CD4-positive, CD25-positive, alpha-beta regulatory T cell (primary cell): ENCODE measurements at regions not wholly inside any gene's neighbourhood (a gene's known extent, or its start where the extent isn't known, plus 50 kb on each side); places are given as distances from the start of the nearest gene placed in this dataset.
"Not testable (repeated sequence)": the region's sequence is repeated elsewhere in the genome, so short reads cannot be mapped to it uniquely, and the experiment has no call there.

ENCODE experiments used
- ATAC-seq, 2 donors: fragments of 150-1000 bp; cut with Tn5 transposase; one replicate each; pipeline ENCODE4 v1.10.0; 2021; ENCODE audit warnings: low read depth in 2 of 2, moderate number of reproducible peaks in 2 of 2, moderate library complexity in 1 of 2
- DNase-seq, 3 donors: peaks; one replicate each; pipeline versions ENCODE4 v3.0.0 to v3.0.0-alpha.2; 2012 to 2022; ENCODE audit warnings: mixed read lengths in 1 of 3
- H3K27ac ChIP-seq: one replicate; pipeline ENCODE4 v1.7.0; 2013; ENCODE audit warnings: mild to moderate bottlenecking, low read length; ENCODE audit not compliant: insufficient read depth, poor library complexity, severe bottlenecking
- H3K27me3 ChIP-seq: one replicate; pipeline ENCODE4 v1.7.0; 2013; ENCODE audit warnings: low read length; ENCODE audit not compliant: control insufficient read depth, insufficient read depth
- H3K36me3 ChIP-seq: one replicate; pipeline ENCODE4 v1.7.0; 2013; ENCODE audit warnings: mild to moderate bottlenecking, low read length, moderate library complexity; ENCODE audit not compliant: control insufficient read depth, insufficient read depth
- H3K4me1 ChIP-seq: 2 replicates; pipeline ENCODE4 v1.7.0; 2013; ENCODE audit warnings: mild to moderate bottlenecking, low read length; ENCODE audit not compliant: insufficient read depth, control insufficient read depth, poor library complexity, severe bottlenecking
- H3K4me3 ChIP-seq: one replicate; pipeline ENCODE4 v1.7.0; 2013; ENCODE audit warnings: low read depth, mild to moderate bottlenecking, low read length, moderate library complexity
- H3K9me3 ChIP-seq, 2 experiments: 1 replicate in 1 of 2; 2 replicates in 1 of 2; pipeline ENCODE4 v1.7.0; 2013; ENCODE audit warnings: low read length in 2 of 2, mild to moderate bottlenecking in 1 of 2, moderate library complexity in 1 of 2; ENCODE audit not compliant: control insufficient read depth in 2 of 2
- H3K27ac Mint-ChIP-seq, 3 donors: one replicate each; pipeline ENCODE4 v1.8.0; 2020 to 2022; ENCODE audit warnings: mild to moderate bottlenecking in 3 of 3, mixed read lengths in 3 of 3, moderate library complexity in 2 of 3
- H3K27me3 Mint-ChIP-seq: one replicate; pipeline ENCODE4 v1.8.0; 2022; ENCODE audit warnings: mild to moderate bottlenecking, mixed read lengths
- H3K36me3 Mint-ChIP-seq: one replicate; pipeline ENCODE4 v1.8.0; 2020; ENCODE audit warnings: mixed read lengths
- H3K4me1 Mint-ChIP-seq, 4 donors: one replicate each; pipeline ENCODE4 v1.8.0; 2020 to 2022; ENCODE audit warnings: mixed read lengths in 4 of 4, mild to moderate bottlenecking in 1 of 4
- H3K4me3 Mint-ChIP-seq, 4 donors: one replicate each; pipeline ENCODE4 v1.8.0; 2020 to 2022; ENCODE audit warnings: mild to moderate bottlenecking in 4 of 4, mixed read lengths in 4 of 4, moderate library complexity in 3 of 4
- H3K9me3 Mint-ChIP-seq, 7 donors: one replicate each; pipeline ENCODE4 v1.8.0; 2020 to 2022; ENCODE audit warnings: mixed read lengths in 7 of 7, mild to moderate bottlenecking in 3 of 7, moderate library complexity in 2 of 7

DNA sequence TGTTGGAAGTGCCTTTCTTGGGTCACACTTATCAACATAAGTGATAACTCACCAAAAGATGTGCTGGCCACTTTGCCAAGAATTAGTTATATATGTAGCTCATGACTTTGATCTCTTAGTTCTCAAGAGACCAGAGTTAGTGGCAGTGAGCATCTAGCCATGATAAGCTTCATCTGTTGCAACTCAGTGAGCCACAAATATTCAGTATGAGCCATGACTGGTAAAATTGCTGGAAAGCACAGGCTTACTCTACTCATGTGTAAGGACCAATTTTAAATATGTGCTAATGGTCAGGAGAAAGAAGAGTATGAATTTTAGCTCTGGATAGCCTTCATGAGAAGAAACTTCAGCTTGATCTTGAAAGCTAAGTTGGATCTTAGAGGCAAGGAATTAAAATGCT lies 59.4 kb upstream of the TLL1 start:
- H3K27me3 Mint-ChIP-seq, result no peaks in the 10 kb centered on the region
- H3K27ac Mint-ChIP-seq, result no peak overlapping the region
- no peaks in the 10 kb centered on the region for H3K4me1 Mint-ChIP-seq
- Histone ChIP-seq H3K4me3 (no peak overlapping the region), H3K9me3 (no peaks in the 10 kb centered on the region), H3K4me1 (no peaks in the 10 kb centered on the region), H3K27ac (no peak overlapping the region), H3K36me3 (no peaks in the 10 kb centered on the region), H3K27me3 (no peaks in the 10 kb centered on the region)
- H3K4me3 Mint-ChIP-seq, result no peak overlapping the region
- H3K9me3 Mint-ChIP-seq, result peaks cover 0 to 25% (median 3%) of the 10 kb centered on the region in 7 donors
- no peaks in the 10 kb centered on the region for H3K36me3 Mint-ChIP-seq
- DNase-seq (no peak), ATAC-seq (no peak)

DNA sequence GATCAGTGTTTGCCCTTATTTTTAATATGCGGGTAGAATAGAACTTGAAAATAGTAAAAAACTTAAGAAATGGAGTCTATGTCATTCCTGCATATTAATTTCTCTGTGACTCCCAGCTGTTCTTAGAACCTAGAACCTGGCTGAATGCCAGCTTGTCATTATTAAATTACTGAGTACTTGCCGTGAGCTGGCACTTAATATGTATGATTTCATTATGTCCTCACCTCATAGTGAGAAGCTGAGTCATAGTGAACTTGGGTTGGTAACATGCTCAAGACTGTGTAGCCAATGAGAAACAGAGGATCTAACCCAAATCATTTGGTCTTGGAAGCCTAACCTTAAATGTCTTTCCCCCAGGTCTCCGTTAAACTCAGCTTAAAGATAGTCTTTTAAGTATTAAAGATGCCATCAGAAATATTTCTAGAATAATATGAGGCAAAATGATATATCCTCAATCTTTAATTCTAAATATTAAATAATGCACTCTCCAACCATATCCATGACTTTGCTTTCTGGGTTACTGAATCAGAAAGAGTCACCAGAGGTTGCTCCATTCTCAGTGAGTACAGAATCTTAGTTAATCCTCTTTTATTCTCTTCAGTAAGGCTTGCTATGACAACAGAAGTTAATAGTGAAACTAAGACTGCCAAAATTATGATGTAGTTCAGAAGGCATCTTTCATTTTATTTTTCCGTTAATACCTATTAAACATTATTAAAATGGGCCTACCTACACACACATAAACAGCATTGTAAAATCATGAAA lies 58.6 kb upstream of the TLL1 start:
- no peak for DNase-seq
- Mint-ChIP-seq H3K4me1 (no peaks in the 10 kb centered on the region), H3K27ac (no peak overlapping the region), H3K36me3 (no peaks in the 10 kb centered on the region), H3K27me3 (no peaks in the 10 kb centered on the region), H3K9me3 (peaks cover 0 to 25% (median 3%) of the 10 kb centered on the region in 7 donors), H3K4me3 (no peak overlapping the region)
- Histone ChIP-seq H3K27ac (no peak overlapping the region), H3K27me3 (no peaks in the 10 kb centered on the region), H3K9me3 (no peaks in the 10 kb centered on the region), H3K36me3 (no peaks in the 10 kb centered on the region), H3K4me3 (no peak overlapping the region), H3K4me1 (no peaks in the 10 kb centered on the region)
- ATAC-seq, result no peak

GRCh38 chr4:165819126-165819525 lies 53.9 kb upstream of the TLL1 start:
- not testable (repeated sequence) for DNase-seq, H3K4me3 ChIP-seq, H3K36me3 Mint-ChIP-seq, H3K27me3 ChIP-seq, H3K27ac ChIP-seq, H3K4me1 Mint-ChIP-seq, ATAC-seq, H3K4me3 Mint-ChIP-seq, H3K36me3 ChIP-seq, H3K27me3 Mint-ChIP-seq, H3K9me3 ChIP-seq, H3K27ac Mint-ChIP-seq, H3K4me1 ChIP-seq
- H3K9me3 Mint-ChIP-seq, result peaks cover 0 to 19% (median 9%) of the 10 kb centered on the region in 7 donors
